Hepatocyte (in vitro differentiated cells): ENCODE measurements at regions not wholly inside any gene's neighbourhood (a gene's known extent, or its start where the extent isn't known, plus 50 kb on each side); places are given as distances from the start of the nearest gene placed in this dataset.

ENCODE experiments used
- DNase-seq: peaks from one replicate; pipeline ENCODE4 v3.0.0-alpha.2; 2016; ENCODE audit warnings: low spot score
- H2AFZ ChIP-seq: fragments of 200-600 bp; sonication (generic); 2 replicates; pipeline ENCODE4 v1.6.0; 2016; ENCODE audit warnings: antibody characterized with exemption, mild to moderate bottlenecking
- H3K27ac ChIP-seq: fragments of 200-600 bp; sonication (generic); 2 replicates; pipeline ENCODE4 v1.5.1; 2016; ENCODE audit warnings: mild to moderate bottlenecking
- H3K27me3 ChIP-seq: fragments of 200-600 bp; sonication (generic); 2 replicates; pipeline ENCODE4 v1.6.1; 2016
- H3K36me3 ChIP-seq: fragments of 200-600 bp; sonication (generic); replicated peaks from 2 replicates; pipeline ENCODE4 v1.5.1; 2016; ENCODE audit warnings: low read depth; ENCODE audit not compliant: insufficient read depth
- H3K4me1 ChIP-seq: fragments of 200-600 bp; sonication (generic); 2 replicates; pipeline ENCODE4 v1.5.1; 2016; ENCODE audit warnings: mild to moderate bottlenecking, moderate library complexity; ENCODE audit not compliant: insufficient read depth
- H3K4me2 ChIP-seq: fragments of 200-600 bp; sonication (generic); 2 replicates; pipeline ENCODE4 v1.6.0; 2016
- H3K4me3 ChIP-seq: fragments of 200-600 bp; sonication (generic); 2 replicates; pipeline ENCODE4 v1.5.1; 2016; ENCODE audit warnings: mild to moderate bottlenecking
- H3K79me2 ChIP-seq: fragments of 200-600 bp; sonication (generic); 2 replicates; pipeline ENCODE4 v1.6.0; 2017; ENCODE audit warnings: mild to moderate bottlenecking
- H3K9me2 ChIP-seq: fragments of 200-600 bp; sonication (generic); replicated peaks from 2 replicates; pipeline ENCODE4 v1.6.0; 2017; ENCODE audit warnings: mild to moderate bottlenecking; ENCODE audit not compliant: insufficient read depth
- H3K9me3 ChIP-seq: fragments of 200-600 bp; sonication (generic); 2 replicates; pipeline ENCODE4 v1.5.1; 2016; ENCODE audit warnings: low read depth, mild to moderate bottlenecking
- H4K20me1 ChIP-seq: fragments of 200-600 bp; sonication (generic); 2 replicates; pipeline ENCODE4 v1.6.0; 2016; ENCODE audit warnings: mild to moderate bottlenecking; ENCODE audit not compliant: insufficient read depth, poor library complexity, severe bottlenecking
- EZH2 ChIP-seq: fragments of 200-600 bp; sonication (generic); IDR thresholded peaks from 2 replicates; pipeline ENCODE4 v1.6.1; 2016; ENCODE audit warnings: antibody characterized with exemption, mild to moderate bottlenecking, borderline replicate concordance
- EZH2phosphoT487 ChIP-seq: fragments of 200-600 bp; sonication (generic); IDR thresholded peaks from one replicate; pipeline ENCODE4 v1.6.1; 2018; ENCODE audit warnings: antibody characterized with exemption, mild to moderate bottlenecking, low read depth, moderate library complexity; ENCODE audit not compliant: unreplicated experiment, severe bottlenecking
- WGBS: methylation state at CpG from one replicate; pipeline ENCODE4 v1.1.6; 2016; ENCODE audit warnings: low lambda C conversion rate; ENCODE audit errors: missing lambda C conversion rate; 5-methylcytosine and 5-hydroxymethylcytosine counted together
- TF ChIP-seq, protein P1 (sequence below): fragments of 200-600 bp; sonication (generic); IDR thresholded peaks from 2 replicates; pipeline ENCODE4 v1.5.1; 2016; ENCODE audit warnings: antibody characterized with exemption, mild to moderate bottlenecking; ENCODE audit not compliant: poor library complexity

DNA sequence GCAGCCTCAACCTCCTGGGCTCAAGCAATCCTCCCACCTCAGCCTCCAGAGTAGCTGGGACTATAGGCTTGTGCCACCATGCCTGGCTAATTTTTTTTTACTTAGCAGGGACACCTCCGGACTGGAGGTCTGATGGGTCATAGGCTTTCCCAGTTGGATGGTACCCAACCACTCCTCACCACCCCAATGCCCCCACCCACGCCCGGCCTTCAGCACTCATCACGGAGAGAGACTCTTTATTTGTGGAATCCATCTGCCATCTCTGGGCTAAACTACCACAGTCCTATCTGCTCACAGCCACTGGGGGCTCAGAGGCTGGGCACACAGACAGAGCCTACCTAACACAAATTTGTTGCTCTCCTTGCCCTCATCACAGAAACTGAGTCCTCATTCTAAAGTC lies 58.3 kb upstream of the STXBP1 start:
- Histone ChIP-seq H3K4me3 (no peak overlapping the region), H2AFZ (no peak overlapping the region), H3K9me2 (no peaks in the 10 kb centered on the region), H3K36me3 (no peaks in the 10 kb centered on the region), H3K9me3 (no peaks in the 10 kb centered on the region), H3K27me3 (no peaks in the 10 kb centered on the region), H4K20me1 (peaks cover 49% of the 10 kb centered on the region), H3K4me1 (peaks cover 38% of the 10 kb centered on the region), H3K27ac (no peak overlapping the region), H3K4me2 (no peak overlapping the region), H3K79me2 (peaks cover 98% of the 10 kb centered on the region)
- TF ChIP-seq EZH2phosphoT487 = no peak
- 97% methylated on average over 4 of the region's 4 CpGs for WGBS
- DNase-seq = no peak

DNA sequence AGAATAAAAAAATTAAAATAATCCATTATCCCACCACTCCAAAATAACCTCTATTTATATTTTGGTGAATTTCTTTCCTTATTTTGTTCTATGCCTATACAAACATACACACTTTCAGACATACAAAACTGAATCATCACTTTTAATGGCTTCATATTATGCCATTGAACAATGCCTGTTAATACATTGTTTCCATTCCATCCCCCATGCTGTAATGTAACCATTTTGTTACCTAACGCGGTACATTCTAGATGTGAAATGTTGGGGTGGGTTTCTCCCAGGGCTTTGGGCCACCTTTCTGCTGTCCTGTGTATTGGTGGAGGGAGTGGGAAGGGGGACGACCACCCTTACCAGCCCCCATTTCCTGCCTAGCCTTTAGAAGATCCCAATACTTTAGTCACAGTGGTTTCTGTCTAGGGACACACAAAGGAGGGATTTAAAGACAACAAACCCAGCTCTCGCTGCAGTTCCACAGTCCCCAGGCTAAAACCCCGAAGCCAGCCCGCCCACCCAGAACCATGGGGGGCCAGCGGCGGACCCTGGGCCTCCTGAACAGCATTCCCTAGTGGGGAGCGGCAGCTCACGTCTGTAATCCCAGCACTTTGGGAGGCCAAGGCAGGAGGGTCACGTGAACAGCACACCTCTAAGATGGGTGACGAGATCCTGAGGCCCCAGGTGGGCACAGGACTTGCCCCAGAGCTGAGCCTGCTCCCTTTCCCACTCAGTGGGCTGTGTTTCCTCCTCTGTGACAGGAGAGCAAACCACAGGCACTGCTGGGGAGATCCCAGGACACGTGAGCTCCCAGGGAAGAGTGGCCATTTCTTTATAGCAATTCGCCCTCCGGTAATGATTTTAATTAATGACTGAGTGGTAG lies 56.9 kb upstream of the STXBP1 start:
- H2AFZ ChIP-seq = no peak overlapping the region
- peak overlapping the region; percentile 48 for H3K4me2 ChIP-seq
- DNase-seq = no peak
- WGBS = 73% methylated on average over 13 of the region's 15 CpGs
- no peak overlapping the region for H3K4me3 ChIP-seq
- no peaks in the 10 kb centered on the region for H3K36me3 ChIP-seq
- H3K4me1 ChIP-seq = peaks cover 39% of the 10 kb centered on the region
- no peaks in the 10 kb centered on the region for H3K9me2 ChIP-seq
- H3K27ac ChIP-seq = peak overlapping the region; percentile 81
- no peaks in the 10 kb centered on the region for H3K9me3 ChIP-seq
- no peaks in the 10 kb centered on the region for H3K27me3 ChIP-seq
- H3K79me2 ChIP-seq = peaks cover 99% of the 10 kb centered on the region
- H4K20me1 ChIP-seq = peaks cover 48% of the 10 kb centered on the region
- TF ChIP-seq, protein P1, sequence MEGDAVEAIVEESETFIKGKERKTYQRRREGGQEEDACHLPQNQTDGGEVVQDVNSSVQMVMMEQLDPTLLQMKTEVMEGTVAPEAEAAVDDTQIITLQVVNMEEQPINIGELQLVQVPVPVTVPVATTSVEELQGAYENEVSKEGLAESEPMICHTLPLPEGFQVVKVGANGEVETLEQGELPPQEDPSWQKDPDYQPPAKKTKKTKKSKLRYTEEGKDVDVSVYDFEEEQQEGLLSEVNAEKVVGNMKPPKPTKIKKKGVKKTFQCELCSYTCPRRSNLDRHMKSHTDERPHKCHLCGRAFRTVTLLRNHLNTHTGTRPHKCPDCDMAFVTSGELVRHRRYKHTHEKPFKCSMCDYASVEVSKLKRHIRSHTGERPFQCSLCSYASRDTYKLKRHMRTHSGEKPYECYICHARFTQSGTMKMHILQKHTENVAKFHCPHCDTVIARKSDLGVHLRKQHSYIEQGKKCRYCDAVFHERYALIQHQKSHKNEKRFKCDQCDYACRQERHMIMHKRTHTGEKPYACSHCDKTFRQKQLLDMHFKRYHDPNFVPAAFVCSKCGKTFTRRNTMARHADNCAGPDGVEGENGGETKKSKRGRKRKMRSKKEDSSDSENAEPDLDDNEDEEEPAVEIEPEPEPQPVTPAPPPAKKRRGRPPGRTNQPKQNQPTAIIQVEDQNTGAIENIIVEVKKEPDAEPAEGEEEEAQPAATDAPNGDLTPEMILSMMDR = no peak

DNA sequence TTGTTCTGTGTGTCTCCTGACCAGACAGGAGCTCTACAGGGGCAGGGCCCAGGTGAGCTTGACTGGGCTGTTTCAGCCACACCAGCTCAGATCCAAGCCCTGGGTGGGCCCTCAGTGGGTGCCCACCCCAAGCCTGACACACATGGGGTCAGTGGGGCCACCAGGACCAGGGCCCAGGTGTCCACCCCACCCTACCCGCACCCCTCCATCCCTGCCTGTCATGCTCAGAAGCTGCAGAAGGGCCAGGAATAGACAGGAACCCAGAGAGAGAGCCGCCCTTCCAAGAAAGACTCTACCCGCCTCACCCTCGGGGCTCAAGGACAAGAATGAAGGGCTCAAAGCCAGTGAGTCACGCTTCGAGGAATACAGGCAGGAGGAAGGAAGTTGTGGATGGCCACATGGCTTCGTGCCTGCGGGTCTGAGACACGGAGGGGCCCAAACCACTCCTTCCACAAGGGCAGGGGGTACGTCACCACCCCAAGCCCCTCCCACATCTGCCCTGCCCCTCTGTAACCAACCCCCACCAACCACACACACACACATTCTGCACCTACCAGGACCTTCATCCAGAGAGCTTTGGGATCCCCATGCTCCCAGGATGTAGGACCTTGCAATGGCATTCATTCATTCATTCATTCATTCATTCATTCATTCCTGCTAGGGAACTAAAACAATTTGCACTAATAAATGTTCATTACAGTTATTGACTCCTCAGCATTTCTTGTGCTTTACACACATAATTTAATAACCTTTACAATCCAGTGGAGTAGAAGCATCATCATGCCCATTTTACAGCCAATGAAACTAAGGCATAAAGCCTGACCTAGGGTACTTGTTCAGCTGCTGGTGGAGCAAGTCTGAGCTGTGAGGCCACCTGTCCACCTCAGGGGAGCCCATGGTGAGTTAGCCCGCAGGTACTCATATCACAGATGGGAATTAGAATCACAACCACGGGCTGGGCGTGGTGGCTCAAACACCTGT lies 55.9 kb upstream of the STXBP1 start:
- Histone ChIP-seq H3K4me1 (peaks cover 39% of the 10 kb centered on the region), H4K20me1 (peaks cover 49% of the 10 kb centered on the region), H3K27ac (peak overlapping the region; percentile 81), H3K9me2 (no peaks in the 10 kb centered on the region), H3K4me2 (peak overlapping the region; percentile 48), H2AFZ (no peak overlapping the region), H3K79me2 (peaks cover 99% of the 10 kb centered on the region), H3K36me3 (no peaks in the 10 kb centered on the region), H3K4me3 (no peak overlapping the region), H3K27me3 (no peaks in the 10 kb centered on the region), H3K9me3 (no peaks in the 10 kb centered on the region)
- peak; percentile 80 for DNase-seq
- 62% methylated on average over 13 of the region's 13 CpGs for WGBS
- TF ChIP-seq EZH2phosphoT487 (no peak), EZH2 (no peak)
- TF ChIP-seq, protein P1 = no peak

DNA sequence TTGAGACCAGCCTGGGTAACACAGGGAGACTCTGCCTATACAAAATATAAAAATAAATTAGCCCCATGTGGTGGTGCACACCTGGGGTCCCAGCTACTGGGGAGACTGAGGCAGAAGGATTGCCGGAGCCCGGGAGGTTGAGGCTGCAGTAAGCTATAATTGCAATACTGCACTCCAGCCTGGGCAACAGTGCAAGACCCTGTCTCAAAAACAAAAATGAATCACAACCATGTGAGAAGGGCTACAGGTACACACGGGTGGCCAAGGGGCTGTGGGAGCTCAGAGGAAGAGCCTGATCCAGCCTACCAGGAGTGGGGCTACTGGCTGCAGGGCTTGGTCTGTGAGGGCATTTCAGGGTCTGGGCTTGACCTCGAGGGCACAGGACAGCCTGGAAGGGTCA lies 55.2 kb upstream of the STXBP1 start:
- Histone ChIP-seq H3K4me2 (peak overlapping the region; percentile 70), H4K20me1 (peaks cover 43% of the 10 kb centered on the region), H3K9me3 (no peaks in the 10 kb centered on the region), H3K79me2 (peaks cover 96% of the 10 kb centered on the region), H3K9me2 (no peaks in the 10 kb centered on the region), H3K27ac (peak overlapping the region; percentile 95), H2AFZ (no peak overlapping the region), H3K27me3 (no peaks in the 10 kb centered on the region), H3K4me1 (peaks cover 39% of the 10 kb centered on the region), H3K36me3 (no peaks in the 10 kb centered on the region), H3K4me3 (no peak overlapping the region)
- DNase-seq = no peak
- TF ChIP-seq, protein P1 = no peak
- TF ChIP-seq EZH2phosphoT487 = no peak
- no peak for TF ChIP-seq EZH2
- WGBS = 97% methylated on average over 4 of the region's 4 CpGs
